Mucosa of descending colon (tissue), 3 donors: ENCODE measurements at regions not wholly inside any gene's neighbourhood (a gene's known extent, or its start where the extent isn't known, plus 50 kb on each side); places are given as distances from the start of the nearest gene placed in this dataset.

Source experiments
- ATAC-seq: fragments of 200-7000 bp; cut with Tn5 transposase; one replicate; pipeline ENCODE4 v1.9.1; 2020; ENCODE audit warnings: mild to moderate bottlenecking, moderate library complexity
- DNase-seq, 3 donors: peaks; one replicate each; pipeline ENCODE4 v3.0.0-alpha.2; 2020
- H3K36me3 ChIP-seq: fragments of 200-600 bp; one replicate; pipeline ENCODE4 v1.8.0; 2021; ENCODE audit warnings: low read depth, mild to moderate bottlenecking
- H3K4me1 ChIP-seq: fragments of 200-600 bp; one replicate; pipeline ENCODE4 v1.8.0; 2021; ENCODE audit warnings: low read depth, mild to moderate bottlenecking
- H3K4me3 ChIP-seq: fragments of 200-600 bp; one replicate; pipeline ENCODE4 v1.8.0; 2021; ENCODE audit warnings: mild to moderate bottlenecking
- H3K9me3 ChIP-seq: fragments of 200-600 bp; one replicate; pipeline ENCODE4 v1.8.0; 2021; ENCODE audit warnings: mild to moderate bottlenecking
- intact Hi-C, 2 donors: fragments of 100-400 bp; cut with DNase I in 1 of 2; cut with micrococcal nuclease in 1 of 2; formaldehyde crosslinking; loops; one replicate each; pipeline versions ENCODE4 v1.11.0 to v1.11.1; 2022; cut with DNase I, micrococcal nuclease
- TF ChIP-seq, protein P1 (sequence below): fragments of 200-600 bp; IDR thresholded peaks from one replicate; pipeline ENCODE4 v1.8.0; 2022; ENCODE audit warnings: antibody characterized with exemption, mild to moderate bottlenecking
- donor health status: DM: no; HTN: no; CAD: no; lungs with moderate emphysema.
- donor health status: DM: no; HTN: no; CAD: no.
- donor health status: DM: no; HTN: yes; CAD: no.

DNA sequence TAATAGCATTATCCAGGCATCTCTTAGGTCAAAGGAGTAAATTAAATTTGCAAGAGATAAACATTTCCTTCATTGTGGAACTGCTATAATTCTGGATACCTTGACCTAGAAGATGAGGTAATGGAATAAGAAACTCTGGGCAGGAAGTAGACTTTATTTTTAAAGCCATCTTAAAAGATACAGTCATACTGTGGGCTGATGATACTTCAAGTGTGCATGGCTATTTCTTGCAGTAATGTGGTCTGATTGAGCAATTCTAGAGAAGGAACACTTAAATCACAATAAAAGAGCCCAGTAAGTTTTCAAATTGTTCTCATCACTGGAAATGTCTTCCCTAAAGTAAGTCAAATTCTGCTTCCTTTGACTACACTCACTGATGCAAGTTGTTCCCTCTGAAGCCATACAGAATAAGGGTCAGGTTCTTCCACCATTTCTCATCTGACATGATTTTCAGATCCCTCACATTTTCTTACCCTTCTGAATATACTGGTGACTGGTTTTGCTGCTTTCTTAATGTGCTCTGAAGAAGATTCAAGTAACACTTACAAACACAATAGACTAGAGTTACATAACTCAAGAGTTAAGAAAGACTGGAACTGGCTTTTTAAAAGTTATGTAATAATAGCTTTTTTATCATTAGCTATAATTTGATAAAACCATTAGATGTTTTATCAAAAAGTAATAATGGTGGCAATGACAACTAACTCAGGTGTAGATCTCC lies 62.6 kb upstream of the TMEM244 start:
- Histone ChIP-seq H3K9me3 (no peaks in the 10 kb centered on the region), H3K36me3 (no peaks in the 10 kb centered on the region), H3K4me3 (no peak overlapping the region), H3K4me1 (peaks cover 4% of the 10 kb centered on the region)
- ATAC-seq (no peak), DNase-seq (no peak)
- TF ChIP-seq, protein P1, sequence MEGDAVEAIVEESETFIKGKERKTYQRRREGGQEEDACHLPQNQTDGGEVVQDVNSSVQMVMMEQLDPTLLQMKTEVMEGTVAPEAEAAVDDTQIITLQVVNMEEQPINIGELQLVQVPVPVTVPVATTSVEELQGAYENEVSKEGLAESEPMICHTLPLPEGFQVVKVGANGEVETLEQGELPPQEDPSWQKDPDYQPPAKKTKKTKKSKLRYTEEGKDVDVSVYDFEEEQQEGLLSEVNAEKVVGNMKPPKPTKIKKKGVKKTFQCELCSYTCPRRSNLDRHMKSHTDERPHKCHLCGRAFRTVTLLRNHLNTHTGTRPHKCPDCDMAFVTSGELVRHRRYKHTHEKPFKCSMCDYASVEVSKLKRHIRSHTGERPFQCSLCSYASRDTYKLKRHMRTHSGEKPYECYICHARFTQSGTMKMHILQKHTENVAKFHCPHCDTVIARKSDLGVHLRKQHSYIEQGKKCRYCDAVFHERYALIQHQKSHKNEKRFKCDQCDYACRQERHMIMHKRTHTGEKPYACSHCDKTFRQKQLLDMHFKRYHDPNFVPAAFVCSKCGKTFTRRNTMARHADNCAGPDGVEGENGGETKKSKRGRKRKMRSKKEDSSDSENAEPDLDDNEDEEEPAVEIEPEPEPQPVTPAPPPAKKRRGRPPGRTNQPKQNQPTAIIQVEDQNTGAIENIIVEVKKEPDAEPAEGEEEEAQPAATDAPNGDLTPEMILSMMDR, result no peak
- intact Hi-C loops, result no loop called here

GRCh38 chr6:129921169-129921817 lies 60.2 kb upstream of the TMEM244 start:
- intact Hi-C loops, result no loop called here
- no peaks in the 10 kb centered on the region for H3K36me3 ChIP-seq
- ATAC-seq (peak; percentile 16), DNase-seq (no peak)
- peaks cover 4% of the 10 kb centered on the region for H3K4me1 ChIP-seq
- TF ChIP-seq, protein P1, result no peak
- no peaks in the 10 kb centered on the region for H3K9me3 ChIP-seq
- H3K4me3 ChIP-seq, result no peak overlapping the region

DNA sequence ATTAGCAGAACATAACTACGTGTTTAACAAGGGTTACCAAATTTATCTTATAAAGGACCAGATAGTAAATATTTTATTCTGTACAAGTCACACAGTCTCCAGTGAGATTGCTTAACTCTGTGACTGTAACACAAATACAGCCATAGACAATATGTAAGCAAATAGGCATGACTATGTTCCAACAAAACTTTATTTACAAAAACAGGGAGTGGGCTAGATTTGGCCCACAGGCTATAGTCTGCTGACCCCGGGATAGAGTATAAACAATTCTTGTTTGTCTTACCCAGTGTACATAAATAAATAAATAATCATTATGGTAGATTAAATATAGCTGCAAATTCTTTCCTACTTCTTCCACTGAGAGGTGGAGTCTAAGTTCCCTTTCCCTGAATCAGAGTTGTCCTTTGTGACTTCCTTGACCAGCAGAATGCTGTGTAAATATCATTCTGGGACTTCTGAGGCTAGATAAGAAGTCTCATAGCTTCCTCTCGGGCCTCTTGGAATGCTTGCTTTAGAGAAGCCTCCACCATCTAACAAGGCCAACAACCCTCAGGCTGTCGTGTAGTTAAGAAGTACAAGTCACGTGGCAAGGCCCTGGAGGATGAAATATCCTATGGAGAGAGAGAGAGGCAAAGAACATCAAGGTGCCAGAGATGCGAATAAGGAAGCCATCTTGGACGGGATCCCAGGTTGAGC lies 59.1 kb upstream of the TMEM244 start:
- no peaks in the 10 kb centered on the region for H3K9me3 ChIP-seq
- DNase-seq (peak in 1 of 3 donors; percentile 14), ATAC-seq (peak; percentile 94)
- H3K4me3 ChIP-seq, result no peak overlapping the region
- no peaks in the 10 kb centered on the region for H3K36me3 ChIP-seq
- TF ChIP-seq, protein P1, result no peak
- H3K4me1 ChIP-seq, result peaks cover 4% of the 10 kb centered on the region
- intact Hi-C loops, result no loop called here

- ATAC-seq (no peak), DNase-seq (no peak)
- intact Hi-C loops, result no loop called here
- Histone ChIP-seq H3K36me3 (no peaks in the 10 kb centered on the region), H3K4me3 (no peak overlapping the region), H3K9me3 (no peaks in the 10 kb centered on the region), H3K4me1 (no peaks in the 10 kb centered on the region)
- TF ChIP-seq, protein P1, result no peak
Measured at GRCh38 chr6:129911732-129912131, 50.6 kb upstream of the TMEM244 start.
